NB4 (cell line): ENCODE measurements at regions not wholly inside any gene's neighbourhood (a gene's known extent, or its start where the extent isn't known, plus 50 kb on each side); places are given as distances from the start of the nearest gene placed in this dataset.
A peak's percentile ranks its signal among the peaks of the same experiment; 100 is the strongest.

Experiments used
- DNase-seq: peaks from one replicate; pipeline ENCODE4 v3.0.0; 2010; ENCODE audit warnings: low read depth
- H3K4me3 ChIP-seq: one replicate; pipeline ENCODE4 v1.5.1; 2011; ENCODE audit warnings: mild to moderate bottlenecking, low read depth, low read length, moderate library complexity
- MYC ChIP-seq: IDR thresholded peaks from 2 replicates; pipeline ENCODE4 v1.6.1; 2011; ENCODE audit warnings: low read depth, low read length
- POLR2A ChIP-seq: IDR thresholded peaks from 2 replicates; pipeline ENCODE4 v1.6.1; 2011; ENCODE audit warnings: mild to moderate bottlenecking; ENCODE audit not compliant: insufficient read length; ENCODE audit errors: extremely low read depth
- TF ChIP-seq, protein P1 (sequence below): IDR thresholded peaks from one replicate; pipeline ENCODE4 v1.5.1; 2012; ENCODE audit warnings: low read depth, low read length
- TF ChIP-seq, protein P2 (sequence below): IDR thresholded peaks from 2 replicates; pipeline ENCODE4 v1.6.1; 2011; ENCODE audit warnings: low read depth, low read length

DNA sequence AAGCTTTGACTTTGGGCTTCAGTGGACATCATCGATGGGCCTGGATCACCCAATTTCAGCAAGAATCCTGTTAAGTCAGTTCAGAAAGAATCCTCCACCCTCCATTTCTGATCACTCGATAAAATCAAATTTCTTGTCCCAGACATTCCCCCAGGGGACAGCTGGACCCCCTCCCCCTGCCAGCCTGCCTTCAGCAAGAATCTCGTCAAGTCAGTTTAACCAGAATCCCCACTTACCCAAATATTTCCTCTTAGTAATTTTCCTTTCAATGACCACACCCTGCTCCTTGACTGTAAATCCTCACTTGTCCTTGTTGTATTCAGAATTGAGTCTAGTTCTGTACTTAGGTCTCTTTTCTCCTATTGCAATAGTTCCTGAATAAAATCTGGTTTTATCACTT is 766.9 kb downstream of the XPNPEP1 start:
- TF ChIP-seq, protein P1, sequence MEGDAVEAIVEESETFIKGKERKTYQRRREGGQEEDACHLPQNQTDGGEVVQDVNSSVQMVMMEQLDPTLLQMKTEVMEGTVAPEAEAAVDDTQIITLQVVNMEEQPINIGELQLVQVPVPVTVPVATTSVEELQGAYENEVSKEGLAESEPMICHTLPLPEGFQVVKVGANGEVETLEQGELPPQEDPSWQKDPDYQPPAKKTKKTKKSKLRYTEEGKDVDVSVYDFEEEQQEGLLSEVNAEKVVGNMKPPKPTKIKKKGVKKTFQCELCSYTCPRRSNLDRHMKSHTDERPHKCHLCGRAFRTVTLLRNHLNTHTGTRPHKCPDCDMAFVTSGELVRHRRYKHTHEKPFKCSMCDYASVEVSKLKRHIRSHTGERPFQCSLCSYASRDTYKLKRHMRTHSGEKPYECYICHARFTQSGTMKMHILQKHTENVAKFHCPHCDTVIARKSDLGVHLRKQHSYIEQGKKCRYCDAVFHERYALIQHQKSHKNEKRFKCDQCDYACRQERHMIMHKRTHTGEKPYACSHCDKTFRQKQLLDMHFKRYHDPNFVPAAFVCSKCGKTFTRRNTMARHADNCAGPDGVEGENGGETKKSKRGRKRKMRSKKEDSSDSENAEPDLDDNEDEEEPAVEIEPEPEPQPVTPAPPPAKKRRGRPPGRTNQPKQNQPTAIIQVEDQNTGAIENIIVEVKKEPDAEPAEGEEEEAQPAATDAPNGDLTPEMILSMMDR: no peak
- TF ChIP-seq POLR2A (no peak), MYC (no peak)
- TF ChIP-seq, protein P2, sequence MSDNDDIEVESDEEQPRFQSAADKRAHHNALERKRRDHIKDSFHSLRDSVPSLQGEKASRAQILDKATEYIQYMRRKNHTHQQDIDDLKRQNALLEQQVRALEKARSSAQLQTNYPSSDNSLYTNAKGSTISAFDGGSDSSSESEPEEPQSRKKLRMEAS: no peak
- H3K4me3 ChIP-seq: no peak overlapping the region
- no peak for DNase-seq

DNA sequence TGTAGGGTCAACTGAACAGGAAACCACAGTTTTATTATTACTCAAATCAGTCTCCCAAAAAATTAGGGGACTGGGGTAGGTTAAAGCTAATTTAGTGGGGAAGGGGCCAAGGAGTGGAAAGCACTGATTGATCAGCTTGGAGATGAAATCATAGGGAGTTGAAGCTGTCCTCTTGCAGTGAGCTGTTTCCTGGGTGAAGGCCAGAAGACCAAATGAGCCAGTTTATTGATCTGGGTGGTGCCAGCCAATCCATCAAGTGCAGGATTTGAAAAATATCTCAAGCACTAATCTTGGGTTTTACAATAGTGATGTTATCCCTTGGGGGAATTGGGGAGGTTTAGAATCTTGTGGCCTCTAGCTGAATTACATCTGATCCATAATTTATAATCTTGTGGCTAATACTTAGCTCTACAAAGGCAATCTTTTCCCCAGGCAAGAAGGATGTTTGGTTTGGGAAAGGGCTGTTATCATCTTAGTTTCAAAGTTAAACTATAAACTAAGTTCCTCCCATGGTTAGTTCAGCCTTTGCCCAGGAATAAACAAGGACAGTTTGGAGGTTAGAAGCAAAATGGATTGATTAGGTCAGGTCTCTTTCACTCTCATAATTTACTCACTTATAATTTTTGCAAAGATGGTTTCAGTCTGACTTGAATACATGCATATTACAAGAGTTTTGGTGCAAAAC is 773.5 kb downstream of the XPNPEP1 start:
- H3K4me3 ChIP-seq: no peak overlapping the region
- DNase-seq: no peak
- TF ChIP-seq POLR2A (no peak), MYC (no peak)
- TF ChIP-seq, protein P2: no peak
- TF ChIP-seq, protein P1: no peak

DNA sequence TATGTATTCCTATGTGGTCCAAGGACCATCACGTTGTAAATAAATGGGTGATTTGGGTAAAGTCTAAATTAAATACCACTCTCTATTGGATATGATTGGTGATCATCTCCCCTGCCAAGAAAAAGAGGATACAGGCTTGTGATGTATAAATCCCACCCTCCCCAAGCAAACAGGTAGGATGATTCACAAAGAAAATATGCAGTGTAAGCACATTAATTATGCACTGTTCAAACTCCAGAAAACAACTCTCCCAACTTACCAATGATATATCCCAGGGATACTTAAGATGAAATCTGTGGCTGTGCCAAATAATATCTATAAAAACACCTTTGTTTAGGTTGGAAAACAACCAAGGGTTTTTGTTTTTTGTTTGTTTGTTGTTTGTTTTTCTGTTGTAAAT is 795.9 kb downstream of the XPNPEP1 start:
- TF ChIP-seq POLR2A (no peak), MYC (no peak)
- TF ChIP-seq, protein P2: no peak
- TF ChIP-seq, protein P1: no peak
- H3K4me3 ChIP-seq: no peak overlapping the region
- DNase-seq: no peak

DNA sequence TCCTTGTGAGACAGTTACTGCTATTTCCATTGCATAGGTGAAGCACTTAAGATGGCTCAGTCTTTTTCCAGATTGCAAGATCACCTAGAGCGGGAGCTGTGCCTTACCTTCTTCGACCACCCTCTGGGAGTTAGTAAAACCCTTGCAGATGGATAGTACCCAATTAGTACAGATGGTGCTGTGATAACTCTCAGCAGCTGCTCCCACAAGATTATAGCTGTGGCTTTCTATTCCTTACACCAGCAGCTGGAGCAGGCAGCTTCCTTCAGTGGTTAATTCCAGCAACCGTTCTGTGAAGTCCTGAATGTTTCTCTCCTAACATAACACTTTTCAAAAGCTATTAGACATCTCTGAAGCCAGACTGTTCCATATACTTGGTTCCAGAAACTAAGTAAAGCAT is 796.8 kb downstream of the XPNPEP1 start:
- no peak for DNase-seq
- no peak overlapping the region for H3K4me3 ChIP-seq
- no peak for TF ChIP-seq POLR2A
- no peak for TF ChIP-seq MYC
- TF ChIP-seq, protein P2: no peak
- TF ChIP-seq, protein P1: no peak

DNA sequence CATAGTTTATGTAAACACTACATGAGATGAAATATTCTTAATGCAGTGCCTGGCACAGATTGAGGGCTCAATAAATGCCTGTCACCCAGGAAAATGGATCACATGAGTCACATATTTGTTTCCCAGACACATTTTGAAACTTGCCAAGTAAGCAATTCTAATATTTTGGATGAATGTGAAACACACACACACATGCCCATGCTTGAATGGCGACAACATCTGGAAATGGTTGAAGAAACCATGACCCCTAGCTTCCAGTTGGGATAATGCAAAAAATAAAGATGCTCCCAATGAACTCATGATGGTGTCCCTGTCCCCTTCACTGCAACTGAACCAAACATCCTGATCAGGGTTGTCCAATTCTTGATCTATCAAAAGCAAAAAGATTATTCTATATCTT is 797.3 kb downstream of the XPNPEP1 start:
- TF ChIP-seq MYC (no peak), POLR2A (no peak)
- TF ChIP-seq, protein P2: no peak
- TF ChIP-seq, protein P1: no peak
- DNase-seq: no peak

DNA sequence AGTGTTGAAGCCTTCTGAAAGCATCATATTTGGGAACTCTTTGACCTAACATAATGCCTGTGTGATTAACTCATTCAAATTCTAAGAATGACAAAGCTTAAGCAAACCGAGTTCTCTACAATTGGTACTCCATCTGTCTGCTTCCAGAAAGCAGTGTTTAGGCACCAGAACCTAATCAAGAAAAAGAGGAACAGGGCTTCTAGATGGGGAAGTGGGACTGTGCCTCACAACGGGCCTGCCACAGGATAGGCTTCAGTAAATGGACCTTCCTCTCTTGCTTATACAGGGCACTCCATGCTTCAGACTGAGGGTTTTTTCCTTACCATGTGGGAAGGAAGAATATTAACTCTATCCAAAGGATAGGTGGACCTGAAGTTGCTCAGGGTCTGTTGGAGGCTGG is 808.1 kb downstream of the XPNPEP1 start:
- TF ChIP-seq POLR2A (no peak), MYC (no peak)
- TF ChIP-seq, protein P1: no peak
- TF ChIP-seq, protein P2: no peak
- no peak overlapping the region for H3K4me3 ChIP-seq
- DNase-seq: peak; percentile 22

More for the DNA sequence above, 797.3 kb downstream of the XPNPEP1 start:
- H3K4me3 ChIP-seq: no peak overlapping the region
